Astrocyte (in vitro differentiated cells and primary cell): ENCODE measurements at regions not wholly inside any gene's neighbourhood (a gene's known extent, or its start where the extent isn't known, plus 50 kb on each side); places are given as distances from the start of the nearest gene placed in this dataset.

Experiments used
- EZH2 ChIP-seq: IDR thresholded peaks from 2 replicates; pipeline ENCODE4 v1.6.1; 2012; ENCODE audit warnings: mild to moderate bottlenecking, low read length, inconsistent platforms; ENCODE audit not compliant: insufficient read depth
- TF ChIP-seq, protein P1 (sequence below): IDR thresholded peaks from 2 replicates; pipeline ENCODE4 v1.5.1; 2011; ENCODE audit warnings: low read depth, mild to moderate bottlenecking, inconsistent platforms, low read length, moderate library complexity; ENCODE audit not compliant: insufficient read depth

DNA sequence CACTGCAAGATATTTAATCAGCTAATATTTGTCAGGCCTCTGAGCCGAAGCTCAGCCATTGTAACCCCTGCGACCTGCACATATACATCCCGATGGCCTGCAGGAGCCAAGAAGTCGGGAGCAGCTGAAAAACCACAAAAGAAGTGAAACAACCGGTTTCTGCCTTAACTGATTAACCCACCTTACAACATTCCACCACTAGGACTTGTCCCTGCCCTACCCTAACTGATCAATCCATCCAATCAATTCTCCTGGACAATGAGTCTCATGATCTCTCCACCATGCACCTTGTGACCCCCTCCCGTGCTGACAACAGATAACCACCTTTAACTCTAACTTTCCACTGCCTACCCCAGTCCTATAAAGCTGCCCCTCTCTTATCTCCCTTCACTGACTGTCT lies 945.4 kb upstream of the GYPC start:
- TF ChIP-seq, protein P1, sequence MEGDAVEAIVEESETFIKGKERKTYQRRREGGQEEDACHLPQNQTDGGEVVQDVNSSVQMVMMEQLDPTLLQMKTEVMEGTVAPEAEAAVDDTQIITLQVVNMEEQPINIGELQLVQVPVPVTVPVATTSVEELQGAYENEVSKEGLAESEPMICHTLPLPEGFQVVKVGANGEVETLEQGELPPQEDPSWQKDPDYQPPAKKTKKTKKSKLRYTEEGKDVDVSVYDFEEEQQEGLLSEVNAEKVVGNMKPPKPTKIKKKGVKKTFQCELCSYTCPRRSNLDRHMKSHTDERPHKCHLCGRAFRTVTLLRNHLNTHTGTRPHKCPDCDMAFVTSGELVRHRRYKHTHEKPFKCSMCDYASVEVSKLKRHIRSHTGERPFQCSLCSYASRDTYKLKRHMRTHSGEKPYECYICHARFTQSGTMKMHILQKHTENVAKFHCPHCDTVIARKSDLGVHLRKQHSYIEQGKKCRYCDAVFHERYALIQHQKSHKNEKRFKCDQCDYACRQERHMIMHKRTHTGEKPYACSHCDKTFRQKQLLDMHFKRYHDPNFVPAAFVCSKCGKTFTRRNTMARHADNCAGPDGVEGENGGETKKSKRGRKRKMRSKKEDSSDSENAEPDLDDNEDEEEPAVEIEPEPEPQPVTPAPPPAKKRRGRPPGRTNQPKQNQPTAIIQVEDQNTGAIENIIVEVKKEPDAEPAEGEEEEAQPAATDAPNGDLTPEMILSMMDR, result no peak
- TF ChIP-seq EZH2, result no peak
